Muscle layer of duodenum (tissue), 2 donors: ENCODE measurements at regions not wholly inside any gene's neighbourhood (a gene's known extent, or its start where the extent isn't known, plus 50 kb on each side); places are given as distances from the start of the nearest gene placed in this dataset.

ENCODE experiments used
- H3K27ac ChIP-seq: one replicate; pipeline ENCODE4 v1.7.0; 2013; ENCODE audit warnings: mild to moderate bottlenecking, low read length
- H3K27me3 ChIP-seq: one replicate; pipeline ENCODE4 v1.7.0; 2013; ENCODE audit warnings: low read depth, mild to moderate bottlenecking, control low read depth, low read length
- H3K36me3 ChIP-seq, 2 donors: one replicate each; pipeline ENCODE4 v1.7.0; 2013; ENCODE audit warnings: low read length in 2 of 2, control low read depth in 1 of 2, mild to moderate bottlenecking in 1 of 2; ENCODE audit not compliant: insufficient read depth in 2 of 2, control insufficient read depth in 1 of 2
- H3K4me1 ChIP-seq, 2 donors: one replicate each; pipeline ENCODE4 v1.7.0; 2013; ENCODE audit warnings: low read length in 2 of 2, mild to moderate bottlenecking in 2 of 2, control low read depth in 1 of 2, moderate library complexity in 1 of 2; ENCODE audit not compliant: insufficient read depth in 2 of 2, control insufficient read depth in 1 of 2
- H3K4me3 ChIP-seq, 2 donors: one replicate each; pipeline ENCODE4 v1.7.0; 2013; ENCODE audit warnings: low read length in 2 of 2, low read depth in 1 of 2, mild to moderate bottlenecking in 1 of 2
- H3K9me3 ChIP-seq, 2 donors: one replicate each; pipeline ENCODE4 v1.7.0; 2013; ENCODE audit warnings: low read length in 2 of 2, control low read depth in 1 of 2, mild to moderate bottlenecking in 1 of 2; ENCODE audit not compliant: control insufficient read depth in 1 of 2
- donor health status: healthy.

DNA sequence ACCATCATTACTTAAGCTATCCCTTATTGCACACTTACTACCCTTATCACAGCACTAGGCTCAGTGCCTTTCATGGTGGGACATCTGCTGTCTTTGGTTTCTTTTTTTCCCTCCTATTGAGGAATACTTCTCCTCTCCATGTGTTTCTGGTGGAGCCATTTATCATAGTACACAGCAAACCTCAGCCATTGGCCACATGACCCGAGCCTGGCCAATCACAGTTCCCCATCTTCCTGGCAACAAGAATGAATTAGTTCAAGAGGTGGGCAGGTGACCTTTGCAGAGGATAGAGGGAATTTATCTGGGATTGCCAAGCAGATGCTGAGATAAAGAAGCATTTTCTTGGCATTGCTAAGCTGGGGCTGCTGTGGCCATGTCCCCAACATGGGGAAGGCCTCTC is 101.1 kb upstream of the ZNF618 start:
- no peak overlapping the region for H3K27ac ChIP-seq
- no peaks in the 10 kb centered on the region for H3K27me3 ChIP-seq
- no peaks in the 10 kb centered on the region for H3K9me3 ChIP-seq
- H3K4me1 ChIP-seq, result no peaks in the 10 kb centered on the region
- H3K4me3 ChIP-seq, result no peak overlapping the region
- H3K36me3 ChIP-seq, result no peaks in the 10 kb centered on the region

DNA sequence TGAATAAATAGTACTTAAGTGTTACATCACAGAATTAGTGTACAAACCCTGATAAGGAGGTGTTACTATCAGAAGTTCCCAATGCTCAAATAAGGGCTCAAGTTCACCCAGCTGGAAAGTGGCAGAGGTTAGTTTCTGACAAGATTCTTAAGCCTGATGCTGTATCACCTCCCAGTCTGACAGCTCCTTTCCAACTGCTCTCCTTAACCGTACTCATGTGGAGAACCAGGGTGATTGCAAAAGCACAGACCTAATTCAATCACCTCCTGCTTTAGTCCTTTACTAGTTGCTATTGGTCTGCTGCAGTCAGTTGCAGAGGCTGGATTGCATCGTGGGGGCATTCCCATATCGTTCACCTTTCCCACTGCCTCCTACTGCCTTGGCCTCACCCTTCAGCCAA is 100.4 kb upstream of the ZNF618 start:
- Histone ChIP-seq H3K27ac (no peak overlapping the region), H3K4me1 (no peaks in the 10 kb centered on the region), H3K27me3 (no peaks in the 10 kb centered on the region), H3K36me3 (no peaks in the 10 kb centered on the region), H3K9me3 (no peaks in the 10 kb centered on the region), H3K4me3 (no peak overlapping the region)

DNA sequence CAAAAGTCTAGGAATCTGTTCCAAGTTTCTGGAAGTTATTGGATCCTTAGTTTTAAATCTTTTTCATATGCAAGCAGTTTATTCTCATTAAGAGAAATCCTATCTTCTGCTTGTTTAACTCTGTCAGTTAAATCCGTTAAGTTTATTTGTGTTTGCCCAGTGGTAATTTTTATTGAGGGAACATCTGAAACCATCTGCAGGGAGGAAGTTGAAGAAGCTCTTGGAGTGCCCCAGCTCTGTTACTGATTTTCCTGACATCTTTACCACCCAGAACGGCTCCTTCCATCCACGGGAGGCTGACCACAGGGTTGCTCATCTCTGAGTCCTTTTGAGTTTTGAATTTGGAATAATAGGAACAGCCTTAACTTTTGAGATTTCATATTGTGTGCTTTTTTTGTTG is 99.9 kb upstream of the ZNF618 start:
- Histone ChIP-seq H3K27me3 (no peaks in the 10 kb centered on the region), H3K9me3 (no peaks in the 10 kb centered on the region), H3K4me1 (no peaks in the 10 kb centered on the region), H3K27ac (no peak overlapping the region), H3K36me3 (no peaks in the 10 kb centered on the region), H3K4me3 (no peak overlapping the region)

DNA sequence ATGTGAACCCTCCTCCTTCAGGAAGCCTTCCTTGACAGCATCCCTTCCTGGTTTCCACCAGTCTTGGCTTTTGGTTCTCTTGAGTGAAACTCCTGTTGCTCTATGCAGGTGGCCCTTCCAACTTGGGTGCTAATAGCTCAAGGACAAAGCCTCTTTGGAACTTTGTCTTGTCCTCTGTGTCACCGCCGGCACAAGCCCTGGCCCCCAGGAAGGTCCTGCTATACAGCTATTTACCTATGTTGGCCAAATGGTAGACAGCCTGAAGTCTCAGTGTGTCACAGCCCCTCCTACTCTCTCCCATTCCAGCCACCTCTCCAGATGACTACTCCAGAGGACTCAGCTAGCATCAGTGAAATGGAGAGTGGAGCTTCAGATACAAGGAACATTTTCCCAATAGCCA is 94.7 kb upstream of the ZNF618 start:
- H3K4me1 ChIP-seq, result no peaks in the 10 kb centered on the region
- H3K27ac ChIP-seq, result no peak overlapping the region
- H3K4me3 ChIP-seq, result no peak overlapping the region
- H3K27me3 ChIP-seq, result peaks cover 5% of the 10 kb centered on the region
- H3K9me3 ChIP-seq, result no peaks in the 10 kb centered on the region
- no peaks in the 10 kb centered on the region for H3K36me3 ChIP-seq

DNA sequence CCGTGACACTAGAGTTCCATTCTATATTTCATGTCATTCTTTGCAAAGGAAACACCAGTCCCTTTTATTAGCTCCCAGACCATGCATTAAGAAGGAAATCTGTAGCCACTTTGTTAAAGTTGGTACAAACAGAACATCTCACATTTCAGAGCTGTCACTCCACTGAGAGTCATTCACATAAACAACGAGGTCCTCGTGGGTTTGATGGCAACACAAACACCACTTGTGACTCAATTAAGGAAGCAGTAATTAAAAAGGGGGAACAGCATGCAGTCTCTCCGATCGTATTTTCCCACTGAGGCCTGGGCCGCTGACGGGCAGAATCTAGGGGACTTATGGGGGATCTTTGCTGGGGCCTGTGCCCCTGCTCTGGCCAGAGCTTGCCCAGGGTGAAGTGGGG is 94.2 kb upstream of the ZNF618 start:
- Histone ChIP-seq H3K36me3 (no peaks in the 10 kb centered on the region), H3K9me3 (no peaks in the 10 kb centered on the region), H3K4me3 (no peak overlapping the region), H3K27me3 (peaks cover 5% of the 10 kb centered on the region), H3K27ac (no peak overlapping the region), H3K4me1 (no peaks in the 10 kb centered on the region)

DNA sequence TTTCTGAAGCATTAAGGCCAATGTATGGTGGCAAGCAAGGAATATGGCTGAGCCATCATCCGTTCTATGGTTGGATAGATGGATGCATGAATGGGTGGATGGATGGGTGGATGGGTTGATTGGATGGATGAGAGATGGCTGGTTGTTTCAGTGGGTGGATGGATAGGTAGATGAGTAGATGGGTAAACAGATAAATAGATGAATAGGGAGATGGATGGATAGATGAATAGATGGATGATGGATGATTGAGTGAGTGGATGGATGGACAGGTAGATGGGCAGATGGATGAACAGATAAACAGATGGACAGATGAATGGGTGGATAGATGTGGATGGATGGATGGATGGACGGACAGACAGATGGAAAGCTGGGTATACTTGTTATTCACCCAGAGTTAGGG is 92.6 kb upstream of the ZNF618 start:
- H3K27ac ChIP-seq, result no peak overlapping the region
- no peaks in the 10 kb centered on the region for H3K9me3 ChIP-seq
- no peaks in the 10 kb centered on the region for H3K36me3 ChIP-seq
- H3K4me3 ChIP-seq, result no peak overlapping the region
- peaks cover 5% of the 10 kb centered on the region for H3K27me3 ChIP-seq
- H3K4me1 ChIP-seq, result no peaks in the 10 kb centered on the region

DNA sequence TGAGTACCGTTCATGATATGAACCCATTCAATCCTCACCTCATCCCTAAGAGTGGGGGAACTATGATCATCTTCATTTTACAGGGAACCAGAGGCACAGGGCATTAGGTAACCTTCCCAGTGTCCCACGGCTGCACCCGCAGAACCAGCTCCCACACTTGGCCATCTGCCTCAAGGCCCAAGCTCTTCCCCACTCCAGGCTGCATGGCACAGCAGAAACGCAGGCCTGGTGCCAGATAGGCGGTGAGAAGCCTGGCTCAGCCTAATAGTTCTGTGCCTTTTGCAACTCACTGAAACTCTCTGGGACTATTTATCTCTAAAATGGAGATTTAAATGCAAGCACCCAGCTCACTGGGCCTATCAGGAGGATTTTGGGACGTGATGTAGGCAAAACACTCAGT is 90.8 kb upstream of the ZNF618 start:
- no peaks in the 10 kb centered on the region for H3K4me1 ChIP-seq
- H3K9me3 ChIP-seq, result no peaks in the 10 kb centered on the region
- H3K4me3 ChIP-seq, result no peak overlapping the region
- no peaks in the 10 kb centered on the region for H3K36me3 ChIP-seq
- H3K27me3 ChIP-seq, result peaks cover 5% of the 10 kb centered on the region
- no peak overlapping the region for H3K27ac ChIP-seq

DNA sequence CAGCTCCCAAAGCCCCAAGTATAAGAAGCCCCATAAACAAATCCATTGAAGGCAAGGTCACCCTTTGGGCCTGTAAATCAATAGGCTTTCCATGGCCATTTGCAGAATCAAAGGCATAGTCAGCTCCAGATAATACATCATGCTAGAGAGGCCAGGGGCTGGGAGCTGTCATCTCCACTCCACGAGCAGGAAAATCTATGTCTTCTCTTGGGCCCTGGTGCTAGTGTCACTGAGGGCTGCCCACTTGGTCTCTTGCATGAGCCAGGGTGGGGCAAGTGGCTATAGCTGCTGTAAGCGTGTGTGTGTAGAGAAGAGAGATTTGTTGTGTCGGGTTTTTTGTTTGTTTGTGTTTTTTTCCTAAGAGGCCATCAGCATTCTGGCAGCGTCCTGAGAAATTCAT is 90.0 kb upstream of the ZNF618 start:
- Histone ChIP-seq H3K27me3 (peaks cover 5% of the 10 kb centered on the region), H3K36me3 (no peaks in the 10 kb centered on the region), H3K4me3 (no peak overlapping the region), H3K27ac (no peak overlapping the region), H3K4me1 (no peaks in the 10 kb centered on the region), H3K9me3 (peaks cover 0 to 2% of the 10 kb centered on the region in 2 donors)

DNA sequence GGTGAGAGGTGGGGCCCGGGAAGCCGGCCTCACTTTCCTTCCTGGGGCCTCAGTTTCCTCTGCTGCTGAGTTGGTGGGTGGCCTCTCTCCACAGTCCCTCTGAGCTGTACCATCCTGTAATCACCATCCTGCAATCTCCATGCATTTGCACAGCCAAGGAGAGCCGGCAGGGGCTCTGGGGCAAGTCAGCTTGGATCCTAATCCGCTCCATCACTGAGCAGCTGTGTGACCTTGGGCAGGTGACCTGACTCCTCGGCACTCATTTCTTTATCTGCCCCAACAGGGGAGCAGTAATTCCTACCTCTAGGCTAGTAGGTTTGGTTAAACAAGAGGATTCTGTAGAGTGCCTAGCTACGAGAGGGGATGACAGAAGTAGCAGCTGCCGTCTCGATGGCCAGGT is 88.2 kb upstream of the ZNF618 start:
- Histone ChIP-seq H3K27ac (no peak overlapping the region), H3K4me3 (no peak overlapping the region), H3K4me1 (no peaks in the 10 kb centered on the region), H3K9me3 (peaks cover 0 to 5% of the 10 kb centered on the region in 2 donors), H3K27me3 (no peaks in the 10 kb centered on the region), H3K36me3 (no peaks in the 10 kb centered on the region)

DNA sequence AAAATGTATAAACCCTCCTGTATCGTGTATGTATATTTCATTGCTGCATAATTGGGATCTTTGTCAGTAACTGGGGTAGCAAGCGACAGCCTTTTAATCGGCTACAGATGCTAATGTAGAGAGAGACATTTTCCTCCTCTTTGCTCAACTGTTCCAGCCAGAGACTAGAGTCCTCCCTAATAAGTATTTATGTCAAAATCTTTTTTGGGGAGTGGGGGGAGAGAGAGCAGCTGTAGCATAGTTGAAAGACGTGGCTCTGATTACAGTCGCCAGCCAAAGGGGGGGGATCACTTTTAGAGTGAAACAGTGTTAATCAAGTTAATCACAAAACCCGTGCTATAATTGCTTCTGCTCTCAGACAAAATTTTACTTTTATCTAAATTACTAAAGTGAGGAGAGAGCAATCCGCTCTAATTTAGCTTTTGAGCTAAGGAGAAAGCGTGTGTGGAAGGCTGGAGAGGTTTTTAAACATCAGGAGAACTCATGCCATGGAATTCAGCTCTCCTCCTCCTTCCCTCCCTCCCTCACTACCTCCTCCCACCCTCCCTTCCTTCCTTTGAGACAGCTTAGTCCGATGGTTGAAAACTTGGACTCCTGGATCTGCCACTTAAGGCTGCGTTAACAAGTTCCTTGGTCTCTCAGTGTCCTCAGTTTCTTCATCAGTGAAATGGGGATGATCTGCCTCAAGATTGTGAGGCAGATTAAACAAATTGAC is 87.3 kb upstream of the ZNF618 start:
- Histone ChIP-seq H3K9me3 (peaks cover 0 to 5% of the 10 kb centered on the region in 2 donors), H3K4me3 (no peak overlapping the region), H3K27me3 (no peaks in the 10 kb centered on the region), H3K36me3 (no peaks in the 10 kb centered on the region), H3K4me1 (no peaks in the 10 kb centered on the region), H3K27ac (no peak overlapping the region)

DNA sequence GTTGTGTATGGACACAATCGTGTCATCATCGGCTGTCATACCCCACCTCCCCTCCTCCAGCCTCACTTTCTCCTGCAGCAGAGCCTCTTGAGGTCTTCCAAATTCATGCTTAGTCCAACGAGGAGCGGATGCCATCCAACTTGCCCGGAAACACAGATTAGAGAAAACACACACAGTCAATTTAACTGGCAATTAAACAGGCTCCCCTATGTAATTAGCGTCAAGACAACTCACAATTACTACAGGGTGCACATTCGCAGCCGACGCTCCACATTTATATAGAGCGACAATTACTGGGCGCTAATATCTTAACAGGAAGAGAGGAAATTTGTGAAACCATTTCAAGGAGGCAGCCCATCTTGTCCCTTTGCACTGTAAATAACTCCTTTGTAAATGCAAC is 86.0 kb upstream of the ZNF618 start:
- H3K36me3 ChIP-seq, result no peaks in the 10 kb centered on the region
- peaks cover 0 to 5% of the 10 kb centered on the region in 2 donors for H3K9me3 ChIP-seq
- no peaks in the 10 kb centered on the region for H3K27me3 ChIP-seq
- no peak overlapping the region for H3K4me3 ChIP-seq
- no peaks in the 10 kb centered on the region for H3K4me1 ChIP-seq
- no peak overlapping the region for H3K27ac ChIP-seq

DNA sequence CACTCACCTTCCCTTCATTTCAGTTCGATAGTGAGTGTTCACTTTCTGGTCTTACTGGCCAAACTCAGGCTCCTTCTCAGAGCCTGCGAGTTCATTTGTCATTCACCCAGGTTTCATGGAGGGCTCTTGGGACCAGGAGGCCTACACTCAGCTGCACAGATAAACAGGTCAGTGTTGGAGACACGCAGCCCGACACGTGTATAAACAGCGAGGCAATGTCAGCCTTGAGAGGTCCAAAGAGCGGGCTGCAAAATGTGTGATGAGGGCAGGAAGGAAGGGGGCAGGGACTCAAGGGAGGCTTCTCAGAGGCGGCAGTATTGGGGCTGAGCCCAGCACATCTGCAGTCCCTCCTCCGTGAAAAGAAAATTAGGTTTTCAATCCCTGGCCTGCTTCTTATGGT is 82.6 kb upstream of the ZNF618 start:
- no peaks in the 10 kb centered on the region for H3K27me3 ChIP-seq
- no peaks in the 10 kb centered on the region for H3K36me3 ChIP-seq
- H3K4me3 ChIP-seq, result no peak overlapping the region
- peaks cover 0 to 5% of the 10 kb centered on the region in 2 donors for H3K9me3 ChIP-seq
- no peaks in the 10 kb centered on the region for H3K4me1 ChIP-seq
- no peak overlapping the region for H3K27ac ChIP-seq
